Fibroblast of lung (primary cell): ENCODE measurements at regions not wholly inside any gene's neighbourhood (a gene's known extent, or its start where the extent isn't known, plus 50 kb on each side); places are given as distances from the start of the nearest gene placed in this dataset.

Experiments used
- CTCF ChIP-seq, 2 donors: IDR thresholded peaks in 1 of 2; conservative IDR thresholded peaks in 1 of 2; 1 replicate in 1 of 2; 2 replicates in 1 of 2; pipeline ENCODE4 v1.5.1; 2011 to 2012; ENCODE audit warnings: low read length in 2 of 2, control low read depth in 1 of 2, inconsistent platforms in 1 of 2, low read depth in 1 of 2, mild to moderate bottlenecking in 1 of 2
- EZH2 ChIP-seq: IDR thresholded peaks from 2 replicates; pipeline ENCODE4 v1.5.1; 2012; ENCODE audit warnings: low read length, control low read depth, mild to moderate bottlenecking; ENCODE audit errors: missing control alignments

- TF ChIP-seq CTCF (conservative IDR thresholded peaks at IDR 0.05 in 1 of 2, IDR thresholded peaks at IDR 0.05 in 1 of 2; ENCODE audit: low read depth in 1 of 2, low read length in 2 of 2) (no peak), EZH2 (no peak)
Measured at GRCh38 chr6:137290601-137291261, 71.5 kb upstream of the IFNGR1 start.
